Fibroblast of lung (primary cell): ENCODE measurements at regions not wholly inside any gene's neighbourhood (a gene's known extent, or its start where the extent isn't known, plus 50 kb on each side); places are given as distances from the start of the nearest gene placed in this dataset.

ENCODE experiments used
- CTCF ChIP-seq, 2 donors: IDR thresholded peaks in 1 of 2; conservative IDR thresholded peaks in 1 of 2; 1 replicate in 1 of 2; 2 replicates in 1 of 2; pipeline ENCODE4 v1.5.1; 2011 to 2012; ENCODE audit warnings: low read length in 2 of 2, control low read depth in 1 of 2, inconsistent platforms in 1 of 2, low read depth in 1 of 2, mild to moderate bottlenecking in 1 of 2
- EZH2 ChIP-seq: IDR thresholded peaks from 2 replicates; pipeline ENCODE4 v1.5.1; 2012; ENCODE audit warnings: low read length, control low read depth, mild to moderate bottlenecking; ENCODE audit errors: missing control alignments

- TF ChIP-seq CTCF (conservative IDR thresholded peaks at IDR 0.05 in 1 of 2, IDR thresholded peaks at IDR 0.05 in 1 of 2; ENCODE audit: low read depth in 1 of 2, low read length in 2 of 2), result no peak
- no peak for TF ChIP-seq EZH2
Observed at GRCh38 chr4:97142410-97142809, 1000.9 kb downstream of the STPG2 start.
